ENCODE measurements at regions not wholly inside any gene's neighbourhood (a gene's known extent, or its start where the extent isn't known, plus 50 kb on each side); places are given as distances from the start of the nearest gene placed in this dataset.

DNA sequence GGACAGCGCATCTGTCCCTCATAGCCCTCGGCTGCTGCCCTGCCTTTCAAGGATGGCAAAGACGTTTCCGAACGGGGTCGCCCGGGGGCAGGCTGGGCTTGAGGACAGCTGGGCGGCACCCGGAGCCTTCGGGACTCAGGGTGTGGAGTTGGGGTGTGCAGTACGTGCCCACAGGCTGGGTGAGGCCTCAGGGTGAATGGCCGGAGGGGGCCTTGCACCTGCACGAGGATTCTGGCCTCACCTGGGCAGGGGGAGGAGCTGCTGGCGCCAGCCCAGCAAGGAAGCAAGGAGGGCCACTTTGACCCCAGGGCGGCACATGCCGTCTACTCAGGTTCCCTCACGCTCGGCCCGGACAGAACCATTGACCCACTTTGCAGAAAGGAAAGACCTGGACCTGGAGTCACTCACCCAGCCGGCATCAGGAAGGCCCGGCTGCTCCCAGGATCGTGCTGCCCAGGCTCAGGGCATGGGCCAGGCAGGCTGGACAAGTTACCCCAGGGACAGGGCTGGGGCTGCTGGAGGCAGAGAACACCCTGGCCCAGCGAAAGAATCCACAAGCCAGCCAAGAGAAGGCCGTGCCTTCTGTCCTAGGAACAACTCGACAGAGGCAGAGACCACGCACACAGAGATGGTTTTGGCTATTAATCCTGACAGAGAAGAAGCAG lies 65.1 kb upstream of the TTC34 start:
- DNase-seq: no peak

GRCh38 chr1:2867087-2867425 lies 65.6 kb upstream of the TTC34 start:
- DNase-seq: no peak

- DNase-seq: no peak
These were observed 66.4 kb upstream of the TTC34 start for GRCh38 chr1:2867861-2868260.

- no peak for DNase-seq
These were observed 67.2 kb upstream of the TTC34 start for GRCh38 chr1:2868571-2869195.

DNA sequence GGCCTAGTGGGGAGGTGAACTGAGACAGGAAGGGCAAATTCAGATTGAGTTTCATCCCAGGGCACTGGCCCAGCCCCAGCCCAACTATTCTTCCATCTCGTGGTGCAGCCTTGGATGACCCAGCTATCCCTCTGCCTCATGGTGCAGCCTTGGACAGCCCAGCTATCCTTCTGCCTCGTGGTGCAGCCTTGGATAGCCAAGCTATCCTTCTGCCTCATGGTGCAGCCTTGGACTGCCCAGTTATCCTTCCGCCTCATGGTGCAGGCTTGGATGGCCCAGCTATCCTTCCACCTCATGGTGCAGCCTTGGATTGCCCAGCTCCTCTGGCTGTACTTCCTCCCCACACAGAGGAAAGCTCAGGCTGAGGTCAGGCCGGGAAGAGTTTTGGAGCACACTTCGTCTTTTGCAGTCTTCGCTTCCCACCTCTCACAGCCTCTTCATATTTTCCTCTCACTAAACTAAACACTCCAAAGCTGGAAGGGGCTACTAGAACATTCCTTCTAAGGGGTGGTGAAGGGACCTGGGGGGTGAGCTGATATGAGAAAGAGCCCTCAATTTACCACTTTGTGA lies 69.8 kb upstream of the TTC34 start:
- no peak for DNase-seq

- no peak for DNase-seq
These were observed 72.7 kb upstream of the TTC34 start for GRCh38 chr1:2874207-2874606.

DNA sequence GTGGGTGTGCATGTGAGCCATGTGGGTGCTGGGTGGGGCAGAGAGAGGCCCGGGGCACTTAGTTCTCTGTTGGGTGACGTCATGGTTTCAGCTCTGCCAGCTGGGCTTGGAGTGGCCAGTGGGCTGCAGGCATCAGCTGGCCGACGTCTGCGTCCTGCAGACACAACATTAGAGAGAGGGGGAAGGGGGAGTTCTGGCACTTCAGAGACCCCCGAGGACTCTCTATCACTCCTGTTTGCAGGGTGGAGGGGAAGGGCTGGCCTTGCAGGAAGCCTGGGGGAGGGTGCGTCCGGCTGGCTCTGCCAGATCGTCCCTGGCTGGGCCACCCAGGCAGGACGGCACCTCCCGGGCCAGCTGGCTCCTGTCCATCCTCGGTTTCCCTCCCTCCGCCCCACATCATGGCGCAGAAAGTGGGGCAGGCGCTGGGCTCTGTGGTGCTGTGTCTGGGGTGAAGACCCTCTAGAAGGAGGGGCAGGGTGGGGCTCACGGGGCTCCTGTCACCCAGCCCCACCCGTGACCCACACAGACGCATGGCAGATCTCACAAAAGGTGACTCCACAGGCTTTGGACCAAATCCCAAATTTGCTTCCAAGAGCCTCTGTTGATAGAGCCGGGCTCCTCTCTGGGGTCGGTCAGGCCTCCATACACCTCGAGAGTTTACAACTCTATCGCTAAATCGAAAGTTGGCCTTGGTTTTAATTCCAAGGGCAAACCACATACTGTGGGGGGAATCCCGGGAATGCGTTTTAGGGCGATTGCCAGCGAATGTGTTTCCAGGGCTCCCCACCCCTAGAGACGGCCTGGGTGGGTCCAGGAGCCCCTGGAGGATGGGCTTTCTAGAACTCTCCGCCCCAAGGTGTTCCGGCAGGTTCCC lies 73.4 kb upstream of the TTC34 start:
- no peak for DNase-seq

- no peak for DNase-seq
These were observed 74.4 kb upstream of the TTC34 start for GRCh38 chr1:2875707-2876561.

DNA sequence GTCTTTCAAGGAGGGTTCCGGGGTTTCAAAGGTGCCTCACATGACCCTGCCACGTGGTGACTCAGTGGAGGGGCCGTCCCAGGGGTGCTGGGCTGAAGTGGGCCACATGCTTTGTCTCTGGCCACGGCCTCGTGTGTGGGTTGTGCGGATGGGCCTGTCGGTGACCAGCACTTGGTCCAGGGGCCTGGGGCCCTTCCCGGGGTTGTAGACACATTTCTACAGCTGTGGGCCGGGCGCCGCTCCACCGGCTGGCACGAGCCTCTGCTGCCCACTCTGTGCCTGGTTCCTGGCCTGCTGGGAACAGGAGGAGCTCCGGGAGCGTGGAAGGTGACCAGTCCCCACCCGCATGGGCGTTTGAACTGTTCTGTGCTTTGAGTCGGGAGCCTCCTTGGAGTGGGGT lies 75.4 kb upstream of the TTC34 start:
- no peak for DNase-seq

- no peak for DNase-seq
These were observed 75.9 kb upstream of the TTC34 start for GRCh38 chr1:2877391-2877790.

DNA sequence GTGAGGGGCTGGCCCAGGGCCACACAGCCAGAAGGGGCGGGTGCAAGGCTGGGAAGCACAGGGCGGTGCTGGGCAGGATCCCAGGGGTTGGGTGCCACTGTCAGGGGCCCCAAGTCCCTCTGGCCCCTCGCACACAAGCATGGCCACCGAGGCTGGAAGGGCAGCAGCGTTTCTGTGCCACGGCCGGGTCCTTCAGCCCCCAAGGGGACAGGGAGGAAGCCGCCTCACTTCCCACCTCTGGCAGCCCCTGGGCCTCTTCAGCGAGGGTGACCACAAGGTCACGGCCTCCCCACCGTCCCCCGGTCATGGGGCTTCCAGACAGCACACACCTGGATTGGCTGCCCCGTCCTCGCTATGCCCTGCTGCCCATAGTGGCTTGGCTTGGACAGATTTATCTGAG lies 77.1 kb upstream of the TTC34 start:
- DNase-seq: no peak

DNA sequence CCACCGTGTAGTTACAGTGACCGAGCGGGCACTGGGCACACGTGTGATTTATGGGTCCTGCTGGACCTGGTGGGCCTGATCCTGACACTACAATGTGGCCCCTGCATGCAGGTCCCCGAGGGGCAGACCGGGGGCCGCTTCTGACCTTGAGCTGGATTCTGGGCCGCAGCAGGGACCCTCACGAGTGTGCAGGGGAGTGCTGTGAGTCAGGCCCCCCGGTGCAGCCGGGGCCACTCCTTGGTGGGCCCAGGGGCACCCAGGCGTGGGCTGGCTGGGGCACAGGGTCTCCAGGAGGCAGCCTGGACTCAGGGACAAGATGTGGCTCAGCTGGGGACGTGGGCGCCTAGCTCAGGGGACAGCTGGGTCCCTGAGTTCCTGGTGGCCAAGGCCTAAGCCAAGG lies 77.5 kb upstream of the TTC34 start:
- DNase-seq: no peak

- DNase-seq: no peak
These were observed 78.1 kb upstream of the TTC34 start for GRCh38 chr1:2879591-2879990.

DNA sequence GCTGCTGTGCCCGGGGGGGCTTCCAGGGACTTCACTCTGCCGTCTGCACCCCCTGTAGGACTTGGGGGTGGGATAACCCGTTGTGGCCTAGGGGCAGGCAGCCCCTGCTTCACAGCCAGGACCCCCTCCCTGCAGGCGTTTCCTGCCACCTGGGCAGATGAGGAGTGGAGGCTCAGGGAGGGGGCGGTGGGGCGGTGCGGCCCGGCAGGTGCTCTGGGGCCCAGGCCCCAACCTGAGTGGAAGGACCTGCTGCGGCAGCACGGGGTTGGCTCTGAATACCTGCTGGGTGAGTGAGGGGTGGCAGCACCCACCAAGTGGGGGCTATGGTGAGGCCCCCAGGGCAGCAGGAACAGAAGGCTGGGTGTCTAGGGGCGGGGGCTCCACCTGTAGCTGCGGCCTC lies 78.6 kb upstream of the TTC34 start:
- no peak for DNase-seq

DNA sequence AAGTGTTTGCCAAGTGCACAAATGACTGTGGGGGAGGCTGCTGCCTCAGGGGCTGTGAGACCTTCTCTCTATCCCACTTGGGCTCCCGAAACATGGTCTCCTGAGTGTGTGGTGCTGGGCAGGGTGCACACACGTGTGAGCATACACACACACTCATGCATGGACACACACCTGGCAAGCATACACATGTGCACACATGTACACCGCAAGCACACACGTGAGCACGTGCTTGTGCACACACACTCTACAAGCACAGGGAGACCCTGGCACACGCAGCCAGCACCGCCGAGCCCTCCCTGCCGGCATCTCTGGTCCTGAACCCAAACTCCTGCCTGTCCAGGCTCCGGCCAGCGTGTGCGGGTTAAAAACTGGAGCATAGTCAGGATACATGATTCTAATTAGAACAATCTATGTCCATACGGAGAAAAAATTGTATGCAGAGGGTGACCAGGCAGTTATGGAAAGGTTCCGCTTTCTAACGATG lies 79.4 kb upstream of the TTC34 start:
- DNase-seq: no peak

DNA sequence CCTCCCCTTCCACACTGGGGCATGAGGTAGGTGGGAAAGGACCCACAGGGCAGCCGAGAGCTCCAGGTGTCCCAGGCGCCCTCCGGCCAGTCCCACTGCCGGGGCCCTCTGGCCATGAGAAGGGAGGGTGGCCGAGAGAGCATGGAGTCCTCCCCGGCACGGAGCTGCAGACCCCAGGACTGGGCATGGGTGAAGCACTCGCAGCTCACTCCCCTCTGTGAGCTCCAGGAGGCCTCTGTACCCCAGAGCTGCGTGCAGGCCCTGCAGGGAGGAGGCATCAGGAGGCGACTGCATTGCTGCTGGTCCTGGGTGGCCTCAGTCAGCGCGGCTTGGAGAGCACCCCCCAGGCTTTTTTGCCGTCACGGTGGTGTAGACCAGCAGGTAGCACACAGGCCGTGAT lies 80.1 kb upstream of the TTC34 start:
- DNase-seq: no peak

GRCh38 chr1:2882966-2883696 lies 81.6 kb upstream of the TTC34 start:
- DNase-seq: no peak

- no peak for DNase-seq
These were observed 83.5 kb upstream of the TTC34 start for GRCh38 chr1:2885001-2885400.

- DNase-seq: no peak
These were observed 85.1 kb upstream of the TTC34 start for GRCh38 chr1:2886631-2887030.

DNA sequence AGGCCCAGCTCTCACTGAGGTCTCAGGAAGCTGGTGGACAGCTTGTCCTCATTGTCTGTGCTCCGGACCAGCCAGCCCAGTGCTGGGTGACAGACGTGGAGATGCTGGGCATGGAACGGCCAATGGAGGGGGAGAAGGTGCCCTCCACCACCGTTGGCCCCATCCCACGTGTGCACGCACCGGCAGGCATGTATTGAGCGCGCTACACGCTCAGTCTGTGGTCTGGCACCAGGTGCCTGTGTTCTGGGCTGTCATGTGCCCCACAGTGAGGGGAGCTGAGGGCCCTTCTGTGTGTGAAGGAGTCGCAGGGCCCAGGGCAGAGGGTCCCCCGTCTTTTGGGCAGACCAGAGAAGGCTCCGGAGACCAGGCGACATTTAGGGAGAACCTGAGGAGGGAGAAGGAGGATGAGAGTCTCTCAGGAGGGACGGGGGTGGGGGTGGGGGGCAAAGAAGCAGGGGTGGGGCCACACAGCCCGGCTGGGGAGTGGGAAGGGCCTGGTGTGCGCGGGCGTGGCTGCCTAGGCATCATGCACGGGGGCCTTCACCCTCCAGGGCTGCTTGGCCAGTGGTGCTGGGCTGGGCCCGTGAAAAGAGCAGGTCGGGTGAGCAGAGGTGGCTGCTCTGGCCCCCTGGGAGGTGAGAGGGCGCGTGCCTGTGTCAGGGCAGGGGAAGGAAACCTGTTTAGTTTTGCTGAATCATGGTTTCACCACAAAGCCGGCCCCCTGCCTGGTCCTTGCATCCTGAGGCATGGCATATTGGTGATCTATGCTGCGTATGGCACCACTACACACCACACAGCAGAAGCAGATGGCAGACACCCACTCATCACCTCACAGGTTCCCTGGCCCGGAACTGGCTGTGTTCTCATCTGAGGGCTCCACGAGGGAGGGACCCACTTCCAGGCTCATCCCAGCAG lies 86.7 kb upstream of the TTC34 start:
- no peak for DNase-seq
